ENCODE measurements at regions not wholly inside any gene's neighbourhood (a gene's known extent, or its start where the extent isn't known, plus 50 kb on each side); places are given as distances from the start of the nearest gene placed in this dataset.

DNA sequence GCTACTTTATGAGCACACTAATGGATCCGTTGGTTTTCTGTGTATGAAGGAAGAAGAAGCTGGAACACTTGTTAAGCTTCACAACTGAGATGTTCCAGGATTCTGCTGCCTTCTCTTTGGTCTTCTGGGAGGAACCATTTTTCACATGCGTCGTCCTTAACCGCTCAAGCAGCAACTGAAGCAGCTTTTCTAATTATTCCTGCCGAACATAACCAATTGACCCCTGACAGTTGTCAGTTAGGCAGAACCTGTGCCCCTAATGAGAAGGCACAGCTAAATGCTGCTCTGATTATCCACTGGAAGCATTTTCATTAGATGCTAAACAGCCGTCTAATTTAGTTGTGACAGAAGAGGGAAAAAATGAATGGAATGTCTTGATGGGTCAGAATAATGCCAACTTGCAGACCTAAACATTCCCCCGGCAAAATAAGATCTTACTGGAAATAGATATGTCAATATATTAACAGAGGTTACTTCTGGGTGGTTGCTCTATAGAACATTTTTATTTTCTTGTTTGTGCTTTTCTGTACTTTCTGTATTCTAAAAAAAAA, 85.0 kb upstream of the SMLR1 start:
- no peak overlapping the region for H3K9ac ChIP-seq (ENCODE audit: low read length in 5 of 5)
- H3K27me3 ChIP-seq (ENCODE audit: control insufficient read depth in 5 of 5, insufficient read depth in 4 of 5, low read length in 5 of 5): no peaks in the 10 kb centered on the region
- no peak overlapping the region for H3K4me3 ChIP-seq (ENCODE audit: low read depth in 1 of 5, low read length in 5 of 5)
- H3K9me3 ChIP-seq (ENCODE audit: control insufficient read depth in 5 of 5, low read length in 5 of 5): no peaks in the 10 kb centered on the region
- no peak overlapping the region for H3K27ac ChIP-seq (ENCODE audit: low read depth, low read length)
- no peaks in the 10 kb centered on the region for H3K36me3 ChIP-seq (ENCODE audit: control insufficient read depth in 5 of 5, insufficient read depth in 5 of 5, low read length in 5 of 5)
- H3K4me1 ChIP-seq (ENCODE audit: control insufficient read depth in 5 of 5, insufficient read depth in 5 of 5, low read length in 5 of 5): no peaks in the 10 kb centered on the region

DNA sequence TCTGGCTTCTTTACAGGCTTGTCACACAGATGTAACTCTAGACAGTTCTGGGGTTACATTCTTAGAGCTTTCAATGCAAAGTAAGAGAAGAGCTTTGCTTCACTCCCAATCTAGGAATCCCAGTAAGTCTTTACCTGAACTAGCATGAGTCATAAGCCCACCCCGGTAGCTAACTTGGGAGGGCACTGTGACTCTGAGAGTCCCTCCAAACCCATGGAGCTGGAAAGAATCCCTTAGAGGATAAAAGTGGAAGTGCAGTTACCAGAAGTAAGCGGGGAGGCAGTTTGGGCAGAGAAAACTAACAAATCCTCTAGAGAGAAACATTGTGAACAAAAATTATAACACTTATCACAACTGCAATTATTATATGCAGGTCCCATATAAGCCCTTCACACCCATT, 84.0 kb upstream of the SMLR1 start:
- no peaks in the 10 kb centered on the region for H3K27me3 ChIP-seq (ENCODE audit: control insufficient read depth in 5 of 5, insufficient read depth in 4 of 5, low read length in 5 of 5)
- no peak overlapping the region for H3K4me3 ChIP-seq (ENCODE audit: low read depth in 1 of 5, low read length in 5 of 5)
- no peak overlapping the region for H3K27ac ChIP-seq (ENCODE audit: low read depth, low read length)
- no peaks in the 10 kb centered on the region for H3K4me1 ChIP-seq (ENCODE audit: control insufficient read depth in 5 of 5, insufficient read depth in 5 of 5, low read length in 5 of 5)
- H3K36me3 ChIP-seq (ENCODE audit: control insufficient read depth in 5 of 5, insufficient read depth in 5 of 5, low read length in 5 of 5): no peaks in the 10 kb centered on the region
- H3K9me3 ChIP-seq (ENCODE audit: control insufficient read depth in 5 of 5, low read length in 5 of 5): no peaks in the 10 kb centered on the region
- H3K9ac ChIP-seq (ENCODE audit: low read length in 5 of 5): no peak overlapping the region

DNA sequence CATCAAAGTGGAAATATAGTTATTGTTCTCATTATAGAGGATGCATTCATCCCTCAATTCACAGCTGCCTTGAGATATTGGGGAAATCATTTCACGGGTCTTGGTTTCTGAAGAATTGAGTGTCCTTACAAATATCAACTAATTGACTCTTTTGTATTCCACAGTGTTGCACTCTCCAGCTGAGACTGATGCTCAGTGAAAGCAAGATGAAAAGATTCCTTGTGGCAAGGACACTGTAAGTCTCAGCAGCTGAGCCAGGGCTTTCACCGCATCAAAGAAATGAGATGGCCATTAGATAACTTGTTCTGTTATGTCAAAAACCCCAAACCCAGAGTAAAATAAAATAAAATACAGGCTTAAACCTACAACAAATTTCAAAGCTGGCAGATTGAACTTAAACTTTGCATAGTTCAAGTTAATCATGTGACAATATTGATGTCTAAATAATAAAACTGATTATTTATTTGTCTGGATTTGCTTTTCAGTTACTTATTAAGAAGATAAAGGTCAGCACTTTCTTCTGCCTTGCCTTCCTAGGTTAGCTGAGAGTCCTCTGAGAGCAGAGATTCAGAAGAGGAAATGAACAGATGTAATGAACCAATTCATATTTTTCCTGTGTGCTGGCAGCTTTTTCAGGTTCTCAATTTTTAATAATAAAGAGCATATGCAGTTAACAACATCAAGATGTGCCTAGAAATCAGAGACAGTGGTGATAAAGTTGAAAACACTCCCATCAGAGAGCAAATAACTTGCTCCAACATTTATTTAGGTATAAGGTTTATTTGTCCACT, 82.4 kb upstream of the SMLR1 start:
- no peak overlapping the region for H3K9ac ChIP-seq (ENCODE audit: low read length in 5 of 5)
- peaks cover 0 to 9% (median 9%) of the 10 kb centered on the region in 5 donors for H3K9me3 ChIP-seq (ENCODE audit: control insufficient read depth in 5 of 5, low read length in 5 of 5)
- H3K27me3 ChIP-seq (ENCODE audit: control insufficient read depth in 5 of 5, insufficient read depth in 4 of 5, low read length in 5 of 5): peaks cover 0 to 3% (median 0%) of the 10 kb centered on the region in 5 donors
- no peaks in the 10 kb centered on the region for H3K4me1 ChIP-seq (ENCODE audit: control insufficient read depth in 5 of 5, insufficient read depth in 5 of 5, low read length in 5 of 5)
- H3K36me3 ChIP-seq (ENCODE audit: control insufficient read depth in 5 of 5, insufficient read depth in 5 of 5, low read length in 5 of 5): no peaks in the 10 kb centered on the region
- H3K27ac ChIP-seq (ENCODE audit: low read depth, low read length): no peak overlapping the region
- no peak overlapping the region for H3K4me3 ChIP-seq (ENCODE audit: low read depth in 1 of 5, low read length in 5 of 5)

DNA sequence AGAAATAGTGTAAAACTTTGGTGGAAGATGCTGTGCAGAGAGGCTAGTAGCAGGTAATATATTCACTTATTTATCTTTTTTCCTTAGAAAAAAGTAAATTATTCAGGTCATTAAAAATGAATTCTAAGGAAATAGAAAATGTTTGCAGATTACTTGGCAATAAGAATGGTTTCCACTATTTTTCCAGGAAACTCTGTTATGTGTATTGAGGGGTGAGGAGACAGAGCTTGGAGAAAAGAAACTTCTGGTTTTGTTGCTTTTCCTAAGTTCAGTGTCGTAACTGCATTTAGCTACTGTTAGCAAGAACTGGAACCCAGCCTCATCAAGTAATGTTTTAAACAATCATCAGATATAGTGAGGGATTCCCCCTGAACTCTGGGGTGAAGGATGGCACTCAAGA, 79.2 kb upstream of the SMLR1 start:
- Histone ChIP-seq H3K9me3 (ENCODE audit: control insufficient read depth in 5 of 5, low read length in 5 of 5) (peaks cover 0 to 12% (median 11%) of the 10 kb centered on the region in 5 donors), H3K27ac (ENCODE audit: low read depth, low read length) (no peak overlapping the region), H3K4me3 (ENCODE audit: low read depth in 1 of 5, low read length in 5 of 5) (no peak overlapping the region), H3K27me3 (ENCODE audit: control insufficient read depth in 5 of 5, insufficient read depth in 4 of 5, low read length in 5 of 5) (peaks cover 0 to 3% (median 0%) of the 10 kb centered on the region in 5 donors), H3K36me3 (ENCODE audit: control insufficient read depth in 5 of 5, insufficient read depth in 5 of 5, low read length in 5 of 5) (no peaks in the 10 kb centered on the region), H3K4me1 (ENCODE audit: control insufficient read depth in 5 of 5, insufficient read depth in 5 of 5, low read length in 5 of 5) (no peaks in the 10 kb centered on the region), H3K9ac (ENCODE audit: low read length in 5 of 5) (no peak overlapping the region)

DNA sequence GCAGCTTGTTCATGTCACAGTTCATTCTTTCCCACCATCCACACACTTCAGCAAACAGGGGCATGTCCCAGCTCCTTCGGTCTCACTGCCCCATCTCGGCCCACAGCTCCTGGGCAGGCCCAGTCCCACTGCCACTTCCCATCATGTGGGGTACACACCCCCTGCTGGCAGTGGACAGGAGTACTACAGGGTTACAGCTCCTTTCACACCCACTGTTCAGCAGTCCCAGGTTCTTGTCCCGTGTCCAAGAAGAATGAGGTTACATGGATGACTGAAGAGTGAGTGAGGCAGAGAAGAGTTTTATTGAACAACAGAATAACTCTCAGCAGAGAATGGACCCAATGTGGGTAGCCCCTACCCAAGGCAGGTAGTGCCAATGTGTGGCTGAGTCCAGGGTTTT, 77.8 kb upstream of the SMLR1 start:
- Histone ChIP-seq H3K27me3 (ENCODE audit: control insufficient read depth in 5 of 5, insufficient read depth in 4 of 5, low read length in 5 of 5) (peaks cover 0 to 3% (median 0%) of the 10 kb centered on the region in 5 donors), H3K9me3 (ENCODE audit: control insufficient read depth in 5 of 5, low read length in 5 of 5) (peaks cover 0 to 12% (median 11%) of the 10 kb centered on the region in 5 donors), H3K4me3 (ENCODE audit: low read depth in 1 of 5, low read length in 5 of 5) (no peak overlapping the region), H3K36me3 (ENCODE audit: control insufficient read depth in 5 of 5, insufficient read depth in 5 of 5, low read length in 5 of 5) (no peaks in the 10 kb centered on the region), H3K4me1 (ENCODE audit: control insufficient read depth in 5 of 5, insufficient read depth in 5 of 5, low read length in 5 of 5) (no peaks in the 10 kb centered on the region), H3K27ac (ENCODE audit: low read depth, low read length) (no peak overlapping the region), H3K9ac (ENCODE audit: low read length in 5 of 5) (no peak overlapping the region)

DNA sequence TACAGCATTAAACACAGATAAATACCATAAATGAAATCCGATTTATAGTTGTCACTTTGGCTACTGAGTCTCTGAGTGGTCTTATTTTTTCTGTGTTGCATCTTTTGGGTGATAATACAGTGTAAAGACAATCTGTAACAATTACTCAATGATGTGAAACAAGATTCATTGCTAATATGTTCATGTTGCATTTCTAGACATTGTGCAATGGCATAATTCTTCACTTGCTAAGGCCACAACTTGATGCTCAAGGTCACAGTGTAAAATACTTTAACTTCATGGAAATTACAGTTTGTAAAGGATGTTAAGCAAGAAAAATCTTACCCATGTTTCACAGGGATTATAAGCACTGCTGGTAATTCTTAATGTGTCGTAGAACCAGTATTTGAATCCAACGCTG, 74.9 kb upstream of the SMLR1 start:
- H3K4me3 ChIP-seq (ENCODE audit: low read depth in 1 of 5, low read length in 5 of 5): no peak overlapping the region
- H3K4me1 ChIP-seq (ENCODE audit: control insufficient read depth in 5 of 5, insufficient read depth in 5 of 5, low read length in 5 of 5): no peaks in the 10 kb centered on the region
- H3K9me3 ChIP-seq (ENCODE audit: control insufficient read depth in 5 of 5, low read length in 5 of 5): peaks cover 0 to 12% (median 11%) of the 10 kb centered on the region in 5 donors
- H3K9ac ChIP-seq (ENCODE audit: low read length in 5 of 5): no peak overlapping the region
- H3K36me3 ChIP-seq (ENCODE audit: control insufficient read depth in 5 of 5, insufficient read depth in 5 of 5, low read length in 5 of 5): no peaks in the 10 kb centered on the region
- peaks cover 0 to 3% (median 0%) of the 10 kb centered on the region in 5 donors for H3K27me3 ChIP-seq (ENCODE audit: control insufficient read depth in 5 of 5, insufficient read depth in 4 of 5, low read length in 5 of 5)
- H3K27ac ChIP-seq (ENCODE audit: low read depth, low read length): no peak overlapping the region

DNA sequence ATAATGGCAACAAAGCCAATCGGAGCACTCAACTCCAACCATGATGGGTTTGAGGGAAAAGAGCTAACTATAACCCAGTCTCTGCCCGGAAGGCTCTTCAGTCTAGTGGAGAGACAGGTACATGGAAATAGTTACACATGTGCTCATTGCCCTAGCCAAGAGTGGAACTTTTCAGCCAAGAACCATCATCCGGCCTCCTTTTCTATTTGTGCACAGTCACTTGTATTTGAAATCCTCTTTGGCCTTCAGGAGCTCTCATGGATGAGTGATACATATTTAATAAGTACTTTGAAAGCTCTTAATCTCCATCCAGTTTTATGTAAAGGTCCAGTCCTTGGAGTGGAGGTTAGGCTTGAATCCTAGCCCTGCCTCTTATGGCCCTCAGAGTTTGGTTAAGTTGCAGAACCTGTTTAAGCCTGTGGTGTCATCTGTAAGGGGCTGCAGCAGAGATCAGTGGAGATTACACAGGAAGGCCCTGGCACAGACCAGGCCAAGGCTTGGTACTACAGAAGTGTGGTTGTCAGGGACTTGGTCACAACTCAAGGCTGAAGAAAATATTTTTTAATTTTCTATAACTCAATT, 72.3 kb upstream of the SMLR1 start:
- H3K36me3 ChIP-seq (ENCODE audit: control insufficient read depth in 5 of 5, insufficient read depth in 5 of 5, low read length in 5 of 5): no peaks in the 10 kb centered on the region

DNA sequence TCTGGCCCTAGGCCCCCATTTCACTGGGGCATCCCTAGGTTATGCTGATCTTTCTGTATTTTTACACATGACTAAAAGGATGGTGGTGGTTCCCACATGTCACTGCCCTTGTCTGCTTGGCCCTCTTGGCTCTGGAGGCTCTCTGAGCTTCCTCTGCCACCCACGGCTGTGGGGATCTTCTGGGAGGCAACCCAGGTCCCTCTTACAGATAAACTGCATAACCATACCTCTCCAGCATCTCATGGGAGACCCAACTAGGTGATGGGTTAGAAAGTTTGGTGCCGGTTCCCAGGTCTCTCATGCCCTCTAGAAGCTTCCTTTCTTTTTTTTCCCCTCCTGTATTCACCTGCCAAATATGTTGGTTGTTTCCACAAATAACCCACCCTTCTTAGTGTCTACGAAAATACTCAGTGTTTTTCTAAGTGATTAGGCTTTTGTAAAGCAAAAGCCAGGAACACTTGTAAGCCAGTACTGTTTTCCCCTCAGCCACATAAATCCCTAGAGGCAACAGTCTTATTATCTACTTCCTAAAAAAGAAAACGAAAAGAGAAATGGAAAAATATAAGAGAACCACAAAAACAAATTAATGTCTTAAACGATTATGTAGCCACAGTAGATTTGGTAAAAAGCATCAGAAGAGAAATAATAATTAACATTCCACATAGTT, 71.7 kb upstream of the SMLR1 start:
- Histone ChIP-seq H3K9ac (ENCODE audit: low read length in 5 of 5) (no peak overlapping the region), H3K4me1 (ENCODE audit: control insufficient read depth in 5 of 5, insufficient read depth in 5 of 5, low read length in 5 of 5) (no peaks in the 10 kb centered on the region), H3K4me3 (ENCODE audit: low read depth in 1 of 5, low read length in 5 of 5) (no peak overlapping the region), H3K9me3 (ENCODE audit: control insufficient read depth in 5 of 5, low read length in 5 of 5) (no peaks in the 10 kb centered on the region), H3K36me3 (ENCODE audit: control insufficient read depth in 5 of 5, insufficient read depth in 5 of 5, low read length in 5 of 5) (no peaks in the 10 kb centered on the region), H3K27me3 (ENCODE audit: control insufficient read depth in 5 of 5, insufficient read depth in 4 of 5, low read length in 5 of 5) (no peaks in the 10 kb centered on the region), H3K27ac (ENCODE audit: low read depth, low read length) (no peak overlapping the region)

More for the DNA sequence above, 72.3 kb upstream of the SMLR1 start:
- H3K9me3 ChIP-seq (ENCODE audit: control insufficient read depth in 5 of 5, low read length in 5 of 5): peaks cover 0 to 4% (median 1%) of the 10 kb centered on the region in 5 donors
- no peak overlapping the region for H3K27ac ChIP-seq (ENCODE audit: low read depth, low read length)
- H3K4me1 ChIP-seq (ENCODE audit: control insufficient read depth in 5 of 5, insufficient read depth in 5 of 5, low read length in 5 of 5): no peaks in the 10 kb centered on the region
- no peaks in the 10 kb centered on the region for H3K27me3 ChIP-seq (ENCODE audit: control insufficient read depth in 5 of 5, insufficient read depth in 4 of 5, low read length in 5 of 5)
- H3K9ac ChIP-seq (ENCODE audit: low read length in 5 of 5): no peak overlapping the region
- H3K4me3 ChIP-seq (ENCODE audit: low read depth in 1 of 5, low read length in 5 of 5): no peak overlapping the region

DNA sequence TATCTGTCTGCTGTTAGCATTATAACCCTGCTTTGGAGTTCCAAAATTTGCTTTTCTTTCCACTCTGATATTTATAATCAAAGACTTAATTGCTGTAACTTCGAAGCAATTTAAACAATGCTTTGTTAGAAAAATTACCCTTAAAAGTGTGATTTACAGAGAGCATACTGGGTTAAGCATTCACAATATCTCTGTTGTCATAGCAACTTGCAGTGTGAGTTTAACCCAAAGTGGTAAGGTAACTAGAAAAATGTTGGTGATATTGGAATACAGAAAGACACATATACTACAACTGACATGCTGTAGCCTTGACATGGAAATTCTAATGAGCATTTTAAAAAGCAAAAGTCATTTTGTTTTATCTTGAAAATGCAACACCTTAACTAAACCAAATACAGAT, 70.4 kb upstream of the SMLR1 start:
- H3K9ac ChIP-seq (ENCODE audit: low read length in 5 of 5): no peak overlapping the region
- peaks cover 0 to 2% (median 0%) of the 10 kb centered on the region in 5 donors for H3K4me1 ChIP-seq (ENCODE audit: control insufficient read depth in 5 of 5, insufficient read depth in 5 of 5, low read length in 5 of 5)
- no peaks in the 10 kb centered on the region for H3K27me3 ChIP-seq (ENCODE audit: control insufficient read depth in 5 of 5, insufficient read depth in 4 of 5, low read length in 5 of 5)
- H3K36me3 ChIP-seq (ENCODE audit: control insufficient read depth in 5 of 5, insufficient read depth in 5 of 5, low read length in 5 of 5): no peaks in the 10 kb centered on the region
- no peak overlapping the region for H3K27ac ChIP-seq (ENCODE audit: low read depth, low read length)
- H3K9me3 ChIP-seq (ENCODE audit: control insufficient read depth in 5 of 5, low read length in 5 of 5): no peaks in the 10 kb centered on the region
- H3K4me3 ChIP-seq (ENCODE audit: low read depth in 1 of 5, low read length in 5 of 5): no peak overlapping the region

DNA sequence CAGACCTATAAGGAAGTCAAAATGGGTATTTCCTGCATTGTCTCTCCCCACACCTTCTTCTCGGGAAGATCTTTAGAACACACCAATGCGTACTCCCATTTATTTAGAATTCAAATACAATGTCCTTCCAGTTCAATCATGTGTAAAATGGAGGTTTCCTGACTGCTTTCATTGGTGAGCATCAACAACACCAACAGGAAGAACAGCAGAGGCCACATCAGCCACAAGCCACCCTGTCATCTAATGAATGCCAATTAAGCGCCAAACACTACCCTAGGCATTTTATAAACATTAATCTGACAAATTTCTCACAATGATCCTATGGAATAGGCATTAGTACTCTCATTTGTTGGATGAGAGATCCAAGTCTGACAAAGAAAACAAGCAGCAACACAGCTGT, 68.4 kb upstream of the SMLR1 start:
- H3K9me3 ChIP-seq (ENCODE audit: control insufficient read depth in 5 of 5, low read length in 5 of 5): no peaks in the 10 kb centered on the region
- H3K27ac ChIP-seq (ENCODE audit: low read depth, low read length): no peak overlapping the region
- H3K27me3 ChIP-seq (ENCODE audit: control insufficient read depth in 5 of 5, insufficient read depth in 4 of 5, low read length in 5 of 5): no peaks in the 10 kb centered on the region
- no peak overlapping the region for H3K9ac ChIP-seq (ENCODE audit: low read length in 5 of 5)
- no peaks in the 10 kb centered on the region for H3K36me3 ChIP-seq (ENCODE audit: control insufficient read depth in 5 of 5, insufficient read depth in 5 of 5, low read length in 5 of 5)
- H3K4me1 ChIP-seq (ENCODE audit: control insufficient read depth in 5 of 5, insufficient read depth in 5 of 5, low read length in 5 of 5): peaks cover 0 to 2% (median 0%) of the 10 kb centered on the region in 5 donors
- H3K4me3 ChIP-seq (ENCODE audit: low read depth in 1 of 5, low read length in 5 of 5): no peak overlapping the region

Measured in subcutaneous abdominal adipose tissue (tissue), 5 donors.